Liver (tissue), 8 donors: ENCODE measurements at regions not wholly inside any gene's neighbourhood (a gene's known extent, or its start where the extent isn't known, plus 50 kb on each side); places are given as distances from the start of the nearest gene placed in this dataset.

ENCODE experiments used
- DNase-seq: peaks from one replicate; pipeline ENCODE4 v3.0.0-alpha.2; 2017; ENCODE audit warnings: low spot score
- H3K27ac ChIP-seq, 2 donors: one replicate each; pipeline ENCODE4 v1.7.0; 2013; ENCODE audit warnings: inconsistent platforms in 2 of 2, low read length in 2 of 2, control low read depth in 1 of 2, low read depth in 1 of 2, mild to moderate bottlenecking in 1 of 2
- H3K27me3 ChIP-seq, 4 donors: one replicate each; pipeline versions ENCODE4 v1.6.1 to v1.7.0; 2013; ENCODE audit warnings: low read length in 3 of 4, inconsistent platforms in 1 of 4, mild to moderate bottlenecking in 1 of 4, moderate library complexity in 1 of 4; ENCODE audit not compliant: control insufficient read depth in 4 of 4, insufficient read depth in 4 of 4
- H3K36me3 ChIP-seq, 4 donors: one replicate each; pipeline versions ENCODE4 v1.6.1 to v1.7.0; 2013; ENCODE audit warnings: low read length in 3 of 4, mild to moderate bottlenecking in 3 of 4, low read depth in 1 of 4, moderate library complexity in 1 of 4; ENCODE audit not compliant: control insufficient read depth in 4 of 4, insufficient read depth in 3 of 4
- H3K4me1 ChIP-seq, 4 donors: one replicate each; pipeline versions ENCODE4 v1.6.1 to v1.7.0; 2013; ENCODE audit warnings: low read length in 3 of 4, mild to moderate bottlenecking in 3 of 4, moderate library complexity in 1 of 4; ENCODE audit not compliant: control insufficient read depth in 4 of 4, insufficient read depth in 4 of 4
- H3K4me3 ChIP-seq, 3 donors: one replicate each; pipeline versions ENCODE4 v1.6.1 to v1.7.0; 2013; ENCODE audit warnings: low read length in 3 of 3, control low read depth in 1 of 3, low read depth in 1 of 3, mild to moderate bottlenecking in 1 of 3
- H3K9ac ChIP-seq, 2 donors: one replicate each; pipeline ENCODE4 v1.7.0; 2013; ENCODE audit warnings: low read length in 2 of 2, mild to moderate bottlenecking in 2 of 2, moderate library complexity in 2 of 2, control low read depth in 1 of 2, low read depth in 1 of 2
- H3K9me3 ChIP-seq, 4 donors: one replicate each; pipeline versions ENCODE4 v1.6.1 to v1.7.0; 2013; ENCODE audit warnings: low read length in 3 of 4; ENCODE audit not compliant: control insufficient read depth in 4 of 4
- EGR1 ChIP-seq, 2 donors: IDR thresholded peaks; 2 replicates each; pipeline ENCODE4 v1.6.1; 2016 to 2018; ENCODE audit warnings: antibody characterized with exemption in 2 of 2, low read depth in 2 of 2
- FOXA1 ChIP-seq: IDR thresholded peaks from 2 replicates; pipeline ENCODE4 v1.6.1; 2016; ENCODE audit warnings: antibody characterized with exemption
- FOXA2 ChIP-seq: IDR thresholded peaks from 2 replicates; pipeline ENCODE4 v1.6.1; 2016; ENCODE audit warnings: antibody characterized with exemption
- GABPA ChIP-seq, 2 donors: IDR thresholded peaks in 1 of 2; conservative IDR thresholded peaks in 1 of 2; 2 replicates each; pipeline ENCODE4 v1.6.1; 2016; ENCODE audit warnings: antibody characterized with exemption in 2 of 2, mild to moderate bottlenecking in 1 of 2, moderate library complexity in 1 of 2
- HNF4A ChIP-seq, 2 donors: conservative IDR thresholded peaks; 2 replicates each; pipeline ENCODE4 v1.6.1; 2016; ENCODE audit warnings: antibody characterized with exemption in 2 of 2, mild to moderate bottlenecking in 2 of 2
- HNF4G ChIP-seq: IDR thresholded peaks from 2 replicates; pipeline ENCODE4 v1.6.1; 2016; ENCODE audit warnings: antibody characterized with exemption
- JUND ChIP-seq, 2 donors: IDR thresholded peaks; 2 replicates each; pipeline ENCODE4 v1.6.1; 2016; ENCODE audit warnings: antibody characterized with exemption in 2 of 2
- MAX ChIP-seq: IDR thresholded peaks from 2 replicates; pipeline ENCODE4 v1.6.1; 2016; ENCODE audit warnings: antibody characterized with exemption
- NR2F2 ChIP-seq: IDR thresholded peaks from 2 replicates; pipeline ENCODE4 v1.6.1; 2016; ENCODE audit warnings: antibody characterized with exemption
- RAD21 ChIP-seq, 2 donors: IDR thresholded peaks; 2 replicates each; pipeline ENCODE4 v1.6.1; 2016; ENCODE audit warnings: antibody characterized with exemption in 2 of 2, mild to moderate bottlenecking in 2 of 2
- REST ChIP-seq: IDR thresholded peaks from 2 replicates; pipeline ENCODE4 v1.6.1; 2016; ENCODE audit warnings: antibody characterized with exemption, mild to moderate bottlenecking
- RXRA ChIP-seq, 2 donors: IDR thresholded peaks; 2 replicates each; pipeline ENCODE4 v1.6.1; 2017 to 2018; ENCODE audit warnings: antibody characterized with exemption in 2 of 2, mild to moderate bottlenecking in 1 of 2
- SP1 ChIP-seq: IDR thresholded peaks from 2 replicates; pipeline ENCODE4 v1.6.1; 2018; ENCODE audit warnings: antibody characterized with exemption, mild to moderate bottlenecking
- TAF1 ChIP-seq: conservative IDR thresholded peaks from 2 replicates; pipeline ENCODE4 v1.6.1; 2016; ENCODE audit warnings: antibody characterized with exemption, mild to moderate bottlenecking
- YY1 ChIP-seq: IDR thresholded peaks from 2 replicates; pipeline ENCODE4 v1.6.1; 2016; ENCODE audit warnings: antibody characterized with exemption, mild to moderate bottlenecking
- ZBTB33 ChIP-seq: IDR thresholded peaks from 2 replicates; pipeline ENCODE4 v1.6.1; 2016; ENCODE audit warnings: antibody characterized with exemption
- WGBS: extraction: QIAGEN DNeasy Blood & Tissue Kit; methylation state at CpG from one replicate; pipeline ENCODE4 v1.1.7; 2013; 5-methylcytosine and 5-hydroxymethylcytosine counted together
- TF ChIP-seq, protein P1 (sequence below): fragments of 150-350 bp; IDR thresholded peaks from 2 replicates; pipeline ENCODE4 v1.5.1; 2017; ENCODE audit warnings: improper control_type of control experiment, low read depth, low read length; ENCODE audit not compliant: missing input control
- TF ChIP-seq, protein P2 (sequence below): IDR thresholded peaks from 2 replicates; pipeline ENCODE4 v1.6.1; 2016; ENCODE audit warnings: antibody characterized with exemption
- donor health status: healthy.
- donor health status: healthy.
- donor health status: healthy.
- donor health status: healthy.
- donor health status: healthy.

GRCh38 chr4:136867465-136867864 is 664.8 kb downstream of the PCDH18 start:
- TF ChIP-seq RXRA (IDR thresholded peaks at IDR 0.05) = no peak
- TF ChIP-seq, protein P1, sequence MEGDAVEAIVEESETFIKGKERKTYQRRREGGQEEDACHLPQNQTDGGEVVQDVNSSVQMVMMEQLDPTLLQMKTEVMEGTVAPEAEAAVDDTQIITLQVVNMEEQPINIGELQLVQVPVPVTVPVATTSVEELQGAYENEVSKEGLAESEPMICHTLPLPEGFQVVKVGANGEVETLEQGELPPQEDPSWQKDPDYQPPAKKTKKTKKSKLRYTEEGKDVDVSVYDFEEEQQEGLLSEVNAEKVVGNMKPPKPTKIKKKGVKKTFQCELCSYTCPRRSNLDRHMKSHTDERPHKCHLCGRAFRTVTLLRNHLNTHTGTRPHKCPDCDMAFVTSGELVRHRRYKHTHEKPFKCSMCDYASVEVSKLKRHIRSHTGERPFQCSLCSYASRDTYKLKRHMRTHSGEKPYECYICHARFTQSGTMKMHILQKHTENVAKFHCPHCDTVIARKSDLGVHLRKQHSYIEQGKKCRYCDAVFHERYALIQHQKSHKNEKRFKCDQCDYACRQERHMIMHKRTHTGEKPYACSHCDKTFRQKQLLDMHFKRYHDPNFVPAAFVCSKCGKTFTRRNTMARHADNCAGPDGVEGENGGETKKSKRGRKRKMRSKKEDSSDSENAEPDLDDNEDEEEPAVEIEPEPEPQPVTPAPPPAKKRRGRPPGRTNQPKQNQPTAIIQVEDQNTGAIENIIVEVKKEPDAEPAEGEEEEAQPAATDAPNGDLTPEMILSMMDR = no peak
- TF ChIP-seq MAX = no peak
- no peak for TF ChIP-seq NR2F2
- no peak for TF ChIP-seq SP1
- TF ChIP-seq TAF1 = no peak
- Histone ChIP-seq H3K4me3 (no peak overlapping the region), H3K9ac (no peak overlapping the region), H3K36me3 (no peaks in the 10 kb centered on the region), H3K27me3 (no peaks in the 10 kb centered on the region), H3K4me1 (peaks cover 0 to 4% (median 0%) of the 10 kb centered on the region in 4 donors), H3K27ac (no peak overlapping the region), H3K9me3 (no peaks in the 10 kb centered on the region)
- no peak for DNase-seq
- 71% methylated on average over 10 of the region's 10 CpGs for WGBS

DNA sequence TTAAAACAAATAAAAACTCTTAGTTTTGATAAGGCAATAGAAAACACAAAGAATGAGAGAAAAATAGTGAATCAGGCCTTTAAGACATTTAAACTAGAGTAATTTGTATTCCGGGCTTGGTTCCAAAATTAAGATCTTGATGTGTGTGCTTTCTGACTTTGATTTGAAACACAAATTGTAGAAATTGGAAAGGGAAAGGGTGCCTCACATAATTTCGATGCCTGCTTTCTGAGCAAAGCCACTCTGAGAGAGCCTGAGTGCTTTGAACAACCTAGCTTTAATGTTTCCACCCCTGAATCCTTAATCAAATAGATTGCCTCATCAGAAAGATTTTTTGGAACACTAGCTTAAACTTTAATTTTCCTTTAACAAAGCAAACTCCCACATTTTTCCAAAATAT is 666.8 kb downstream of the PCDH18 start:
- Histone ChIP-seq H3K4me3 (no peak overlapping the region), H3K4me1 (peaks cover 0 to 4% (median 0%) of the 10 kb centered on the region in 4 donors), H3K27me3 (no peaks in the 10 kb centered on the region), H3K27ac (no peak overlapping the region), H3K9ac (no peak overlapping the region), H3K36me3 (no peaks in the 10 kb centered on the region), H3K9me3 (no peaks in the 10 kb centered on the region)
- TF ChIP-seq TAF1 (no peak), FOXA2 (no peak), FOXA1 (no peak), HNF4G (no peak), JUND (IDR thresholded peaks at IDR 0.05) (no peak), RXRA (IDR thresholded peaks at IDR 0.05) (no peak), MAX (no peak), REST (no peak), GABPA (IDR thresholded peaks at IDR 0.05 in 1 of 2, conservative IDR thresholded peaks at IDR 0.05 in 1 of 2) (no peak), SP1 (no peak), EGR1 (IDR thresholded peaks at IDR 0.05; ENCODE audit: low read depth in 2 of 2) (no peak), HNF4A (conservative IDR thresholded peaks at IDR 0.05) (no peak), YY1 (no peak), ZBTB33 (no peak), RAD21 (IDR thresholded peaks at IDR 0.05) (no peak), NR2F2 (no peak)
- TF ChIP-seq, protein P2, sequence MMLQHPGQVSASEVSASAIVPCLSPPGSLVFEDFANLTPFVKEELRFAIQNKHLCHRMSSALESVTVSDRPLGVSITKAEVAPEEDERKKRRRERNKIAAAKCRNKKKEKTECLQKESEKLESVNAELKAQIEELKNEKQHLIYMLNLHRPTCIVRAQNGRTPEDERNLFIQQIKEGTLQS = no peak
- TF ChIP-seq, protein P1 = no peak
- 55% methylated on average over 2 of the region's 2 CpGs for WGBS
- DNase-seq = no peak
